ENCODE measurements at regions not wholly inside any gene's neighbourhood (a gene's known extent, or its start where the extent isn't known, plus 50 kb on each side); places are given as distances from the start of the nearest gene placed in this dataset.

DNA sequence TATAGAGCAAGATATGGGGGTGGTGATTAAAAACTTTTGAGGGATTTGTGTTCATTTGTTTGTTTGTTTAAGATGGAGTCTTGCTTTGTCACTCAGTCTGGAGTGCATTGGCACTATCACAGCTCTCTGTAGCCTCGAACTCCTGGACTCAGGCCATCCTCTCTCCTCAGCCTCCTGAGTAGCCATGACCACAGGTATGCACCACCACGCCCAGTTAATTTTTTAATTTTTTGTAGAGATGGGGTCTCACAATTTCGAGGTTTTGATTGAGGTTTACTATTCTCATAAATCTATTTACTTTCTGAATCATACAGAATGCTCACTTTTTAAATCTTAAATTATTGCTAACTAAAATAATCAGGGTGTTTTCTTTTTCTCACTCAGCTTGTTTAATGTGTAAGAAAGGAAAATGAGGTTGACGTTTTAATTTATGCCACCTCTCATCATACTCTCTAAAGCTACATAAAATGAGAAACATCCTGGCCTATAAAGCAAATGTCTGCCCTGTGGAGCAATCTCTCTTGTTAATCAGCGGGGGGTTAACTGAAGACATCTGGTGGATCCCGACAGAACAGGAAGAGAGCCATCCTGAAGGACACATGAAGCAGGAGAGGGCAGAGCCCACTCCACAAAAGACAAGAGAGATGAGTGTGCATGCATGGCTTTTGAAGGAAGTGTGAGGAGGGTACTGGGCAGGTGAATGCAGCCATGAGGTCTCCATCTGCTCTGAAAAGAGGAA lies 589.1 kb upstream of the SLC8A1 start:
- TF ChIP-seq YY1 (IDR thresholded peaks at IDR 0.05; ENCODE audit: insufficient read depth, insufficient read length) = no peak
- no peak for TF ChIP-seq ZNF274 (IDR thresholded peaks at IDR 0.05; ENCODE audit: low read depth, low read length)
- no peak for TF ChIP-seq SUZ12 (IDR thresholded peaks at IDR 0.05; ENCODE audit: extremely low read depth, insufficient read depth, insufficient read length)

Data from NT2/D1 (cell line).